GM12878 (cell line): ENCODE measurements at regions not wholly inside any gene's neighbourhood (a gene's known extent, or its start where the extent isn't known, plus 50 kb on each side); places are given as distances from the start of the nearest gene placed in this dataset.

Source experiments
- ATAC-seq: fragments of 200-7000 bp; cut with Tn5 transposase; 3 replicates; pipeline ENCODE4 v1.9.1; 2020; ENCODE audit warnings: mild to moderate bottlenecking, moderate library complexity
- BruUV-seq: library from RNA; stranded (reverse); fragments of 400-500 nt; replicated peaks from 2 replicates; lab custom pipeline; 2021; lab: Mats Ljungman, UMichigan
- CTCF ChIA-PET: fragments of 300-600 bp; sonication (Branson Sonifier 250); formaldehyde crosslinking; extraction: SDS; loops from one replicate; lab custom pipeline; 2021; ENCODE audit warnings: inconsistent platforms; lab: Yijun Ruan, JAX
- POLR2A ChIA-PET: fragments of 350-600 bp; formaldehyde crosslinking; extraction: SDS; loops from one replicate; lab custom pipeline; 2021; ENCODE audit warnings: inconsistent platforms; lab: Charles Lee
- RAD21 ChIA-PET: fragments of 300-600 bp; sonication (Branson Sonifier 250); formaldehyde crosslinking; loops from one replicate; lab custom pipeline; 2023; ENCODE audit warnings: antibody characterized with exemption; ENCODE audit not compliant: unreplicated experiment; lab: Charles Lee
- SMC1A ChIA-PET: fragments of 300-600 bp; sonication (Branson Sonifier 250); formaldehyde crosslinking; loops from one replicate; lab custom pipeline; 2023; ENCODE audit not compliant: unreplicated experiment, uncharacterized antibody; lab: Charles Lee
- DNase-seq: peaks from one replicate; pipeline ENCODE4 v3.0.0-alpha.2; 2011; ENCODE audit warnings: low read depth, low spot score
- FAIRE-seq: peaks from 3 replicates; lab custom pipeline; 2011; peaks lifted over from hg19 to GRCh38; lab: Jason Lieb, UNC
- H2AFZ ChIP-seq: 2 replicates; pipeline ENCODE4 v1.6.0; 2011; ENCODE audit warnings: low read depth, low read length, control low read depth; ENCODE audit not compliant: control insufficient read depth
- H3K27ac ChIP-seq: 2 replicates; pipeline ENCODE4 v1.5.1; 2011; ENCODE audit warnings: control low read depth; ENCODE audit not compliant: control insufficient read depth, insufficient read depth
- H3K27me3 ChIP-seq, 2 experiments: replicated peaks in 1 of 2; 2 replicates each; pipeline versions ENCODE4 v1.6.0 to v1.6.1; 2011; ENCODE audit warnings: low read length in 1 of 2; ENCODE audit not compliant: control insufficient read depth in 2 of 2, insufficient read depth in 2 of 2
- H3K36me3 ChIP-seq, 2 experiments: 2 replicates each; pipeline ENCODE4 v1.5.1; 2011; ENCODE audit warnings: low read length in 1 of 2; ENCODE audit not compliant: control insufficient read depth in 2 of 2, insufficient read depth in 2 of 2
- H3K4me1 ChIP-seq: 2 replicates; pipeline ENCODE4 v1.6.1; 2011; ENCODE audit warnings: mild to moderate bottlenecking, low read length, moderate library complexity, mixed read lengths; ENCODE audit not compliant: control insufficient read depth, insufficient read depth
- H3K4me2 ChIP-seq: 2 replicates; pipeline ENCODE4 v1.6.0; 2011; ENCODE audit warnings: control low read depth; ENCODE audit not compliant: control insufficient read depth, insufficient read depth
- H3K4me3 ChIP-seq: fragments of 200-600 bp; sonication (generic); 2 replicates; pipeline ENCODE4 v1.5.1; 2016
- H3K79me2 ChIP-seq: 2 replicates; pipeline ENCODE4 v1.6.0; 2011; ENCODE audit warnings: low read length; ENCODE audit not compliant: control insufficient read depth, insufficient read depth
- H3K9ac ChIP-seq: 2 replicates; pipeline ENCODE4 v1.8.0; 2011; ENCODE audit warnings: low read length, control low read depth, mixed read lengths; ENCODE audit not compliant: control insufficient read depth, insufficient read depth
- H3K9me3 ChIP-seq: replicated peaks from 3 replicates; pipeline ENCODE4 v1.5.1; 2011; ENCODE audit warnings: mild to moderate bottlenecking, low read length; ENCODE audit not compliant: control insufficient read depth, insufficient read depth
- H4K20me1 ChIP-seq: 2 replicates; pipeline ENCODE4 v1.6.0; 2011; ENCODE audit not compliant: control insufficient read depth, insufficient read depth
- EED ChIP-seq: sonication (generic); IDR thresholded peaks from 2 replicates; pipeline ENCODE4 v1.6.1; 2016; ENCODE audit warnings: antibody characterized with exemption, low read depth
- NFIC ChIP-seq: IDR thresholded peaks from 2 replicates; pipeline ENCODE4 v1.6.1; 2012; ENCODE audit warnings: low read depth, mild to moderate bottlenecking, inconsistent platforms, low read length, moderate library complexity
- SPI1 ChIP-seq: IDR thresholded peaks from 2 replicates; pipeline ENCODE4 v1.6.1; 2011; ENCODE audit warnings: low read depth, mild to moderate bottlenecking, low read length, moderate library complexity, borderline replicate concordance; ENCODE audit not compliant: insufficient read depth
- TCF12 ChIP-seq: IDR thresholded peaks from 2 replicates; pipeline ENCODE4 v1.6.1; 2011; ENCODE audit warnings: low read depth, mild to moderate bottlenecking, low read length
- WRNIP1 ChIP-seq: IDR thresholded peaks from 2 replicates; pipeline ENCODE4 v1.6.1; 2011; ENCODE audit warnings: low read depth, low read length, improper control_type of control experiment, borderline replicate concordance
- ZBED1 ChIP-seq: IDR thresholded peaks from 2 replicates; pipeline ENCODE4 v1.6.1; 2016; ENCODE audit warnings: borderline replicate concordance
- WGBS: methylation state at CpG from one replicate; pipeline ENCODE4 v1.1.6; 2016; ENCODE audit warnings: low lambda C conversion rate; ENCODE audit not compliant: insufficient replicate concordance, insufficient coverage; ENCODE audit errors: missing lambda C conversion rate; 5-methylcytosine and 5-hydroxymethylcytosine counted together
- in situ Hi-C: fragments of 300-500 bp; cut with MboI; formaldehyde crosslinking; loops from 9 replicates; pipeline ENCODE4 v1.14.3; 2018; ENCODE audit warnings: mixed read lengths
- intact Hi-C: fragments of 100-400 bp; cut with micrococcal nuclease; formaldehyde crosslinking; loops from one replicate; pipeline ENCODE4 v1.14.2; 2022; ENCODE audit not compliant: unreplicated experiment

DNA sequence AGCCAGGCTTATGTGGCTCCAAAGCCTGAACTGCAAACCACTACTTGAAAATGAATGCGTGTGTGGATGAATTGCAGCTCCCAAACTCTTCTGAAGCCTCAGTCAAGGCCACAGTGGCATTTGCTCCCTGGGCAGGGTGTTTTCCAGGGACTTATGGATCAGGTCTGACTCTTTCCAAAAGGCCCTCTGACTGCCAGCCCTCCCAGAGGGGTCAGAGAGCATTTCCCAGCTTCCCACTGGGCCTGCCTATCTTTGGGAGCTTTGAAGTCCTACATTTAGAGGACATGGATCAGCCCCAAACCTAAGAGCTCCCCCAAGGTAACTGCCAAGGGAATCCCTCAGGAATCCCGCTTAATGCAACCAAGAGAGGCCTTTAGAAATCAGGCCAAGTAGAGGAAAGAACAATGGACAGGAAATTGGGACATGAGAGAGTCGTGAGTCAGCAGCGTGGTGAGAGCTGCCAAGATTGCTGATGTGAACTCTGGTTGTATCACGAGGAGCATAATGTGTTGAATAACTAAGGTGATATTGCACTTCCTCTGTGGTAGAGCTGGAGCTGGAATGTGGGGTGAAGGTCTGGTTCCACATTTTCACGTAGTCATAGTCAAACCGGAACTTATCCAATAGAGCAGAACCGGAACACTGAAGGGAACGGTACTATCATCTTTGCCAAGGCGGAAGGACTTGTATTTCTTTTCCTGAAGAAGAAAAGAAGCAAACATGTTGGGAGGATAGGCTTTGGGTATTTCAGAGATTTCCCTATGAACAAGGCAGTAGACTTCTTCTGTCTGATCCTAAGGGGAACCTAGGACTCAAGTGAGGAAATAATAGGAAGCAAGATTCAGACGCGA, 99.4 kb upstream of the JUN start:
- no peaks in the 10 kb centered on the region for H3K36me3 ChIP-seq
- no peak for DNase-seq
- H4K20me1 ChIP-seq, result no peaks in the 10 kb centered on the region
- no peaks in the 10 kb centered on the region for H3K9me3 ChIP-seq
- H3K27me3 ChIP-seq, result no peaks in the 10 kb centered on the region
- 67% methylated on average over 12 of the region's 12 CpGs for WGBS
- no peaks in the 10 kb centered on the region for H3K79me2 ChIP-seq
- no peak overlapping the region for H3K4me3 ChIP-seq
- no peak overlapping the region for H3K4me2 ChIP-seq
- RAD21 ChIA-PET, result no interaction called here
- in situ Hi-C loops, result no loop called here
- SMC1A ChIA-PET, result interaction anchor here (0.8 to 1.1 kb wide), 2 partner anchors 9 to 23 kb away, joined by 3 to 4 read pairs; no protein-coding TSS in a partner anchor
- CTCF ChIA-PET, result interaction anchor here (0.6 kb wide), 1 partner anchor 268 kb away, joined by 3 read pairs; no protein-coding TSS in a partner anchor
- no peak for FAIRE-seq
- H3K9ac ChIP-seq, result no peak overlapping the region
- H3K27ac ChIP-seq, result no peak overlapping the region
- TF ChIP-seq TCF12 (no peak), EED (peak; percentile 59), WRNIP1 (no peak), NFIC (0 out of 2 replicates have a peak, but pooled peaks have one; percentile 16)
- intact Hi-C loops, result no loop called here
- H2AFZ ChIP-seq, result no peak overlapping the region
- no peak for ATAC-seq
- BruUV-seq, result no TSS peak
- POLR2A ChIA-PET, result no interaction called here
- no peaks in the 10 kb centered on the region for H3K4me1 ChIP-seq

GRCh38 chr1:58883888-58884482, 100.1 kb upstream of the JUN start:
- ChIA-PET CTCF (no interaction called here), POLR2A (no interaction called here), RAD21 (no interaction called here), SMC1A (no interaction called here)
- ATAC-seq (no peak), FAIRE-seq (no peak), DNase-seq (no peak)
- no peak overlapping the region for H2AFZ ChIP-seq
- 72% methylated on average over 4 of the region's 4 CpGs for WGBS
- H3K4me3 ChIP-seq, result no peak overlapping the region
- no peaks in the 10 kb centered on the region for H3K36me3 ChIP-seq
- in situ Hi-C loops, result no loop called here
- intact Hi-C loops, result no loop called here
- H3K27me3 ChIP-seq, result no peaks in the 10 kb centered on the region
- H3K4me2 ChIP-seq, result no peak overlapping the region
- H3K4me1 ChIP-seq, result no peaks in the 10 kb centered on the region
- no peaks in the 10 kb centered on the region for H3K79me2 ChIP-seq
- H4K20me1 ChIP-seq, result no peaks in the 10 kb centered on the region
- no peak overlapping the region for H3K9ac ChIP-seq
- no peak for TF ChIP-seq ZBED1
- 0 out of 2 replicates have a peak, but pooled peaks have one; percentile 8 for TF ChIP-seq SPI1
- TF ChIP-seq, all 136 proteins: peak for 1
- no peaks in the 10 kb centered on the region for H3K9me3 ChIP-seq
- no TSS peak for BruUV-seq
- no peak overlapping the region for H3K27ac ChIP-seq
